HepG2 (cell line): ENCODE measurements at regions not wholly inside any gene's neighbourhood (a gene's known extent, or its start where the extent isn't known, plus 50 kb on each side); places are given as distances from the start of the nearest gene placed in this dataset.

Experiments used
- ATAC-seq: fragments of 200-7000 bp; cut with Tn5 transposase; 3 replicates; pipeline ENCODE4 v1.9.1; 2020; ENCODE audit warnings: mild to moderate bottlenecking, moderate library complexity
- BruUV-seq: library from RNA; stranded (reverse); fragments of 400-500 nt; replicated peaks from 2 replicates; lab custom pipeline; 2021; lab: Mats Ljungman, UMichigan
- CTCF ChIA-PET: fragments of 300-600 bp; formaldehyde crosslinking; extraction: SDS; loops from one replicate; lab custom pipeline; 2021; ENCODE audit warnings: low total read pairs, inconsistent platforms, low intra/inter-chr PET ratio; lab: Yijun Ruan, JAX
- POLR2A ChIA-PET: fragments of 350-600 bp; sonication (Branson Sonifier 250); formaldehyde crosslinking; loops from one replicate; lab custom pipeline; 2020; ENCODE audit warnings: antibody characterized with exemption, inconsistent platforms; lab: Yijun Ruan, JAX
- DNase-seq: peaks from one replicate; pipeline ENCODE4 v3.0.0-alpha.2; 2015; ENCODE audit warnings: low spot score
- FAIRE-seq: peaks from 3 replicates; lab custom pipeline; 2011; peaks lifted over from hg19 to GRCh38; lab: Jason Lieb, UNC
- H2AFZ ChIP-seq: one replicate; pipeline ENCODE4 v1.6.1; 2011; ENCODE audit warnings: low read length, inconsistent platforms
- H3K27ac ChIP-seq: fragments of 300-600 bp; 3 replicates; pipeline ENCODE4 v1.8.0; 2011; ENCODE audit warnings: mixed run types, mild to moderate bottlenecking, mixed read lengths, low read length, inconsistent platforms; ENCODE audit not compliant: insufficient read depth; ENCODE audit errors: extremely low read length
- H3K27me3 ChIP-seq, 2 experiments: fragments of 200-600 bp in 1 of 2; 2 replicates in 1 of 2; 3 replicates in 1 of 2; pipeline versions ENCODE4 v1.6.0 to v1.8.0; 2011; ENCODE audit warnings: low read length in 2 of 2, mild to moderate bottlenecking in 2 of 2, moderate library complexity in 2 of 2, inconsistent platforms in 1 of 2; ENCODE audit not compliant: insufficient read depth in 2 of 2, control insufficient read depth in 1 of 2
- H3K36me3 ChIP-seq, 2 experiments: fragments of 200-600 bp in 1 of 2; replicated peaks in 1 of 2; 2 replicates in 1 of 2; 3 replicates in 1 of 2; pipeline versions ENCODE4 v1.5.1 to v1.8.0; 2011; ENCODE audit warnings: low read length in 2 of 2, inconsistent platforms in 1 of 2; ENCODE audit not compliant: insufficient read depth in 2 of 2, control insufficient read depth in 1 of 2
- H3K4me1 ChIP-seq: 2 replicates; pipeline ENCODE4 v1.5.1; 2012; ENCODE audit warnings: low read length, inconsistent platforms; ENCODE audit not compliant: insufficient read depth
- H3K4me2 ChIP-seq: 2 replicates; pipeline ENCODE4 v1.6.0; 2011; ENCODE audit warnings: low read depth, low read length, inconsistent platforms
- H3K4me3 ChIP-seq, 3 experiments: fragments of 200-600 bp in 1 of 3; sonication (generic), shearing (Covaris generic) in 1 of 3; replicated peaks in 1 of 3; 2 replicates each; pipeline ENCODE4 v1.5.1; 2011 to 2016; ENCODE audit warnings: low read length in 3 of 3, inconsistent platforms in 2 of 3, low read depth in 2 of 3, mild to moderate bottlenecking in 2 of 3, control low read depth in 1 of 3, mixed read lengths in 1 of 3; ENCODE audit not compliant: insufficient read depth in 1 of 3
- H3K79me2 ChIP-seq: one replicate; pipeline ENCODE4 v1.6.1; 2011; ENCODE audit warnings: low read length, inconsistent platforms; ENCODE audit not compliant: insufficient read depth
- H3K9ac ChIP-seq: 2 replicates; pipeline ENCODE4 v1.6.0; 2011; ENCODE audit warnings: mild to moderate bottlenecking, low read depth, low read length, inconsistent platforms; ENCODE audit not compliant: insufficient read depth
- H3K9me3 ChIP-seq: 2 replicates; pipeline ENCODE4 v1.5.1; 2012; ENCODE audit warnings: mild to moderate bottlenecking, low read length
- H4K20me1 ChIP-seq: 2 replicates; pipeline ENCODE4 v1.6.0; 2011; ENCODE audit warnings: inconsistent platforms, mild to moderate bottlenecking, low read length, moderate library complexity; ENCODE audit not compliant: insufficient read depth
- DBP ChIP-seq: sonication (generic); formaldehyde crosslinking; IDR thresholded peaks from 2 replicates; pipeline ENCODE4 v1.4.0; 2020; ENCODE audit warnings: missing genetic modification reagents; ENCODE audit errors: not compliant biosample characterization
- IRF2 ChIP-seq: IDR thresholded peaks from 2 replicates; pipeline ENCODE4 v1.6.1; 2018; ENCODE audit warnings: missing genetic modification reagents, missing compliant biosample characterization
- NCOA1 ChIP-seq: sonication (generic); formaldehyde crosslinking; IDR thresholded peaks from 2 replicates; pipeline ENCODE4 v1.9.0; 2021; ENCODE audit warnings: missing genetic modification reagents
- PTBP1 ChIP-seq: fragments of 200-400 bp; formaldehyde crosslinking; IDR thresholded peaks from 2 replicates; pipeline ENCODE4 v1.6.1; 2018; ENCODE audit warnings: low read length, low read depth; ENCODE audit not compliant: poor library complexity, severe bottlenecking
- TBX2 ChIP-seq: sonication (generic); formaldehyde crosslinking; IDR thresholded peaks from 2 replicates; pipeline ENCODE4 v1.5.0; 2020; ENCODE audit warnings: missing genetic modification reagents, mild to moderate bottlenecking, borderline replicate concordance
- TFDP2 ChIP-seq: sonication (generic); formaldehyde crosslinking; IDR thresholded peaks from 2 replicates; pipeline ENCODE4 v1.4.0; 2020; ENCODE audit warnings: missing genetic modification reagents
- ZBTB34 ChIP-seq: sonication (generic); formaldehyde crosslinking; IDR thresholded peaks from 2 replicates; pipeline ENCODE4 v1.8.0; 2022; ENCODE audit warnings: mild to moderate bottlenecking, missing genetic modification reagents
- ZNF205 ChIP-seq: IDR thresholded peaks from 2 replicates; pipeline ENCODE4 v1.6.1; 2018; ENCODE audit warnings: missing biosample characterization, missing genetic modification reagents
- ZNF224 ChIP-seq: sonication (generic); formaldehyde crosslinking; IDR thresholded peaks from 2 replicates; pipeline ENCODE4 v1.5.0; 2020; ENCODE audit warnings: mild to moderate bottlenecking, missing genetic modification reagents
- ZNF460 ChIP-seq: sonication (generic); formaldehyde crosslinking; IDR thresholded peaks from 2 replicates; pipeline ENCODE4 v1.5.1; 2020; ENCODE audit warnings: missing genetic modification reagents, mild to moderate bottlenecking, borderline replicate concordance
- ZNF501 ChIP-seq: sonication (generic); formaldehyde crosslinking; IDR thresholded peaks from 2 replicates; pipeline ENCODE4 v1.5.1; 2020; ENCODE audit warnings: mild to moderate bottlenecking, moderate library complexity, missing genetic modification reagents
- ZNF703 ChIP-seq: sonication (generic); formaldehyde crosslinking; IDR thresholded peaks from 2 replicates; pipeline ENCODE4 v1.5.1; 2020; ENCODE audit warnings: missing genetic modification reagents, mild to moderate bottlenecking, moderate library complexity, borderline replicate concordance
- ZNF740 ChIP-seq: sonication (generic); formaldehyde crosslinking; IDR thresholded peaks from 2 replicates; pipeline ENCODE4 v1.4.0; 2020; ENCODE audit warnings: missing genetic modification reagents
- ZNF788 ChIP-seq: sonication (generic); formaldehyde crosslinking; IDR thresholded peaks from 2 replicates; pipeline ENCODE4 v1.5.0; 2020; ENCODE audit warnings: mild to moderate bottlenecking, missing genetic modification reagents, borderline replicate concordance
- whole genome bisulfite sequencing: methylation state at CpG from one replicate; pipeline ENCODE4 v1.1.6; 2017; ENCODE audit warnings: low lambda C conversion rate; 5-methylcytosine and 5-hydroxymethylcytosine counted together
- in situ Hi-C: cut with HindIII; loops from 2 replicates; pipeline ENCODE4 v1.10.0; 2017; ENCODE audit warnings: low pct_unique_long_range_greater_than_20kb; ENCODE audit not compliant: extremely low pct_ligation_motif_present
- intact Hi-C: fragments of 100-400 bp; cut with micrococcal nuclease; formaldehyde crosslinking; loops from one replicate; pipeline ENCODE4 v1.10.0; 2022; ENCODE audit not compliant: unreplicated experiment

- no peaks in the 10 kb centered on the region for H3K79me2 ChIP-seq
- under 1% methylated on average over 4 of the region's 4 CpGs for WGBS
- intact Hi-C loops (no loop called here), in situ Hi-C loops (no loop called here)
- H2AFZ ChIP-seq: no peak overlapping the region
- no peak for FAIRE-seq
- ChIA-PET CTCF (no interaction called here), POLR2A (no interaction called here)
- no peak for ATAC-seq
- H3K27ac ChIP-seq: no peak overlapping the region
- H4K20me1 ChIP-seq: no peaks in the 10 kb centered on the region
- DNase-seq: no peak
- no peak overlapping the region for H3K9ac ChIP-seq
- H3K27me3 ChIP-seq: no peaks in the 10 kb centered on the region; a peak in 1 of 5 replicates
- no TSS peak for BruUV-seq
- TF ChIP-seq TFDP2 (CRISPR knock-in tag) (no peak), ZNF224 (CRISPR knock-in tag) (no peak), ZNF740 (CRISPR knock-in tag) (no peak), NCOA1 (CRISPR knock-in tag) (no peak), IRF2 (CRISPR knock-in tag) (no peak), ZNF703 (no peak)
- no peaks in the 10 kb centered on the region for H3K9me3 ChIP-seq
- H3K4me1 ChIP-seq: no peaks in the 10 kb centered on the region
- H3K4me3 ChIP-seq: no peak overlapping the region
- no peak overlapping the region for H3K4me2 ChIP-seq
- H3K36me3 ChIP-seq: no peaks in the 10 kb centered on the region
Measured at GRCh38 chr3:106454497-106454896, 585.7 kb upstream of the CBLB start.

GRCh38 chr3:106457281-106458180, 588.7 kb upstream of the CBLB start:
- intact Hi-C loops: no loop called here
- no peak for ATAC-seq
- BruUV-seq: no TSS peak
- Histone ChIP-seq H3K36me3 (no peaks in the 10 kb centered on the region), H3K9me3 (no peaks in the 10 kb centered on the region), H3K4me2 (no peak overlapping the region), H3K27me3 (no peaks in the 10 kb centered on the region; a peak in 1 of 5 replicates), H4K20me1 (no peaks in the 10 kb centered on the region), H2AFZ (no peak overlapping the region), H3K4me3 (no peak overlapping the region), H3K9ac (no peak overlapping the region), H3K79me2 (no peaks in the 10 kb centered on the region), H3K4me1 (no peaks in the 10 kb centered on the region), H3K27ac (no peak overlapping the region)
- 3% methylated on average over 3 of the region's 3 CpGs for WGBS
- FAIRE-seq: no peak
- CTCF ChIA-PET: no interaction called here
- DNase-seq: no peak
- POLR2A ChIA-PET: no interaction called here
- in situ Hi-C loops: no loop called here
- no peak for TF ChIP-seq TBX2 (CRISPR knock-in tag)
- no peak for TF ChIP-seq ZNF460 (CRISPR knock-in tag)
- no peak for TF ChIP-seq ZNF788
- TF ChIP-seq DBP: no peak
- TF ChIP-seq ZBTB34 (CRISPR knock-in tag): no peak
- TF ChIP-seq ZNF205: no peak
- no peak for TF ChIP-seq ZNF501 (CRISPR knock-in tag)
- TF ChIP-seq PTBP1: no peak
